Gastroesophageal sphincter (tissue), 3 donors: ENCODE measurements at regions not wholly inside any gene's neighbourhood (a gene's known extent, or its start where the extent isn't known, plus 50 kb on each side); places are given as distances from the start of the nearest gene placed in this dataset.
"Not testable (repeated sequence)": the region's sequence is repeated elsewhere in the genome, so short reads cannot be mapped to it uniquely, and the experiment has no call there.

Experiments
- EP300 ChIP-seq: sonication (generic); formaldehyde crosslinking; IDR thresholded peaks from one replicate; pipeline ENCODE4 v1.6.1; 2017; ENCODE audit warnings: antibody characterized with exemption, mild to moderate bottlenecking
- POLR2A ChIP-seq, 2 donors: fragments of 450-650 bp; IDR thresholded peaks; one replicate each; pipeline ENCODE4 v1.6.1; 2017; ENCODE audit warnings: antibody characterized with exemption in 2 of 2, mild to moderate bottlenecking in 2 of 2, moderate library complexity in 1 of 2
- TF ChIP-seq, protein P1 (sequence below), 4 experiments: fragments of 200-600 bp in 2 of 4; fragments of 450-650 bp in 2 of 4; sonication (generic) in 1 of 4; IDR thresholded peaks; one replicate each; pipeline ENCODE4 v1.5.1; 2017 to 2019; ENCODE audit warnings: antibody characterized with exemption in 4 of 4, mild to moderate bottlenecking in 2 of 4, moderate library complexity in 2 of 4

DNA sequence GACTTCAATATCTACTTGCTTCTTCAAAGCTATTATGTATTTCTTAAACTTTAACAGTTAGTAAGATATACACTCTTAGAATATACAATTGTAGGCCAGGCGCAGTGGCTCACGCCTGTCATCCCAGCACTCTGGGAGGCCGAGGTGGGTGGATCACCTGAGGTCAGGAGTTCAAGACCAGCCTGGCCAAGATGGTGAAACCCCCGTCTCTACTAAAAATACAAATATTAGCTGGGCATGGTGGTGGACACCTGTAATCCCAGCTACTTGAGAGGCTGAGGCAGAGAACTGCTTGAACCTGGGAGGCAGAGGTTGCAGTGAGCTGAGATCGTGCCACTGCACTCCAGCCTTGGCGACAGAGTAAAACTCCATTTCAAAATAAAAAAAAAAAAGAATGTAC, 158.0 kb downstream of the CRPPA start:
- not testable (repeated sequence) for TF ChIP-seq POLR2A (IDR thresholded peaks at IDR 0.05); EP300
- TF ChIP-seq, protein P1, sequence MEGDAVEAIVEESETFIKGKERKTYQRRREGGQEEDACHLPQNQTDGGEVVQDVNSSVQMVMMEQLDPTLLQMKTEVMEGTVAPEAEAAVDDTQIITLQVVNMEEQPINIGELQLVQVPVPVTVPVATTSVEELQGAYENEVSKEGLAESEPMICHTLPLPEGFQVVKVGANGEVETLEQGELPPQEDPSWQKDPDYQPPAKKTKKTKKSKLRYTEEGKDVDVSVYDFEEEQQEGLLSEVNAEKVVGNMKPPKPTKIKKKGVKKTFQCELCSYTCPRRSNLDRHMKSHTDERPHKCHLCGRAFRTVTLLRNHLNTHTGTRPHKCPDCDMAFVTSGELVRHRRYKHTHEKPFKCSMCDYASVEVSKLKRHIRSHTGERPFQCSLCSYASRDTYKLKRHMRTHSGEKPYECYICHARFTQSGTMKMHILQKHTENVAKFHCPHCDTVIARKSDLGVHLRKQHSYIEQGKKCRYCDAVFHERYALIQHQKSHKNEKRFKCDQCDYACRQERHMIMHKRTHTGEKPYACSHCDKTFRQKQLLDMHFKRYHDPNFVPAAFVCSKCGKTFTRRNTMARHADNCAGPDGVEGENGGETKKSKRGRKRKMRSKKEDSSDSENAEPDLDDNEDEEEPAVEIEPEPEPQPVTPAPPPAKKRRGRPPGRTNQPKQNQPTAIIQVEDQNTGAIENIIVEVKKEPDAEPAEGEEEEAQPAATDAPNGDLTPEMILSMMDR (IDR thresholded peaks at IDR 0.05): not testable (repeated sequence)
